ENCODE measurements at regions not wholly inside any gene's neighbourhood (a gene's known extent, or its start where the extent isn't known, plus 50 kb on each side); places are given as distances from the start of the nearest gene placed in this dataset.

GRCh38 chr12:88291498-88292131, 149.5 kb downstream of the TMTC3 start:
- TF ChIP-seq CTCF (IDR thresholded peaks at IDR 0.05; ENCODE audit: borderline replicate concordance, extremely low read depth, low read length, poor library complexity, severe bottlenecking): no peak
- no peak for TF ChIP-seq EZH2 (IDR thresholded peaks at IDR 0.05; ENCODE audit: borderline replicate concordance, low read depth, low read length, severe bottlenecking)

Measured in DND-41 (cell line).